ENCODE measurements at regions not wholly inside any gene's neighbourhood (a gene's known extent, or its start where the extent isn't known, plus 50 kb on each side); places are given as distances from the start of the nearest gene placed in this dataset.
"Not testable (repeated sequence)": the region's sequence is repeated elsewhere in the genome, so short reads cannot be mapped to it uniquely, and the experiment has no call there.

DNA sequence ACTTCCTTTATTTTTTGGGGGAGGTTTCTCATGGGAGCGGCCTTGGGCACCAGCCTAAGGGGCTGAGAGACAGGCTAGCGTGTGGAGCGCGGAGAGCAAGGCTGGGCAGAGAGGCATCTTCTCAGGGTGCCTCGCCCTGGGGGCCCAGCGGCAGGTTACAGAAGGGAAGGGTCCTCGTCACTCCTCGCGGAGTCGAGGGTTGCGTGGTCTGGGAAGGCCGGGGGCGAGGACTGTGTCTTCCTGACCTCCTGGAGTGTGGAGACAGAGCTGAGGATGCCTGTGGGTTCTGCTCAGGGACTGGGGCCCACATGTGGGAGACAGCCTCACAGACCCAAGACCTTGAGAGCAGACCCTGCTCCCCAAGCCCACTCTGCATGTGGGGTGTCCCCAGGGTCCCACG lies 79.6 kb upstream of the LRPAP1 start:
- DNase-seq = no peak

DNA sequence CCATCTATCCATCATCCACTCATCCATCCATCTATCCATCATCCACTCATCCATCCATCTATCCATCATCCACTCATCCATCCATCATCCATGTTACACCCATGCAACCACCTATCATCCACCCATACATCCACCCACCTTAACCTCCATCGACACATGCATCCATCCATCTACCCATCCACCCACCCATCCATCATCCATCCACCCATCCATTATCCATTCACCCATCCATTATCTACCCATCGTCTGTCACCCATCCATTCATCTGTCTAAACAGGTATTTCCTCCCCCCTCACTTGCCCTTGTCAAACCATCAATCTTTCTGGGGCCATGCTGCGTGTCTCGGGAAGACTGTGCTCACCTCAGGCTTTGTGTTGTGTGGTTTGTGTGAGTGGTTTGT lies 78.6 kb upstream of the LRPAP1 start:
- not testable (repeated sequence) for DNase-seq

DNA sequence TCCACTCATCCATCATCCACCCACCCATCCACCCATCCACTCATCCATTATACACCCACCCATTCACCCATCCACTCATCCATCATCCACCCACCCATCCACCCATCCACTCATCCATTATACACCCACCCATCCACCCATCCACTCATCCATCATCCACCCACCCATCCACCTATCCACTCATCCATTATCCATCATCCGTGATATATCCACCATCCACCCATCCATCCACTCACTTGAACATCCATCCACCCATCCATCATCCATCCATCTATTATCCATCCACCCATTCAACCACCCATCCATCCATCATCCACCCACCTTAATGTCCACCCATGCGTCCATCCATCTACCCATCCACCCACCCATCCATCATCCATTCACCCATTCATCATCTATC lies 77.7 kb upstream of the LRPAP1 start:
- not testable (repeated sequence) for DNase-seq

DNA sequence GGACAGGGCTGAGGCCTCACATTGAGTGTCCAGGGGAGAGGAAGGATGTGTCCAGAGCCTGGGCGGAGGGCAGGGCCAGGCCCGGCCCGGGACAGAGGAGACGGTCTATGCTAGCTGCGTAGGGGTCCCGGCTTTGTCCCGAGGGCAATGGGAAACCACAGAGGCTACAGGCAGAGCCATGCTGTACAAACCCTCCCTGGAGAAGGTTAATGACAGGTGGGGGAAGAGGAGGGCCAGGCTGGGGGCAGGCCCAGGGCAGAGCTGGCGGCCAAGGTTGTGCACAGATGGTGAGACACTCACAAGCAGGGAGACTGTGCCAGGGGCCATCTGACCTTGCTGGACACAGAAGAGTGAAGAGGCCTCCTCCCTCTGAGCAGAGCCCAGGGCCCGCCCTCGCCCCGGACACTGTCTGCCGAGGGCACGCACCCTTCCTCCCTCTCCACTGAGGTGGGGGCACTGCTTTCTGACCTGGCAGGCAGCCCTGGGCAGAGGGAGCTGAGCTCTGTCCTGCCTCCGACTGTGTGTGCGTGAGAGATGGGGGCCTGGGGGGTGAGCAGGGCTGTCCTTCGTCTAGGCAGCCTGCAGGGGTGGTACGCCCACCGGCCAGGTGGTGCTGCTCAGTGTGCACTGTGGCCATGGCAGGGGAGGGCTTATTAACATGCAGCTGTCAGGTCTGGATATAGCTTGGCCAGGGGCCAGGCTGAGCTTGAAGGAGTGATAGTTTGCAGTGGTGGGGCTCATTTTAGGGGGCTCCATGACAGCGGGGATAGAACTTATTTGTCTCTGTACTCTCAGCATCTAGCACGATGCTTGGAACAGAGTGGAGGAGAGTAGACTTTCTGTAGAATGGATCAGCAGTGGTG lies 75.7 kb upstream of the LRPAP1 start:
- DNase-seq = peak; percentile 48

DNA sequence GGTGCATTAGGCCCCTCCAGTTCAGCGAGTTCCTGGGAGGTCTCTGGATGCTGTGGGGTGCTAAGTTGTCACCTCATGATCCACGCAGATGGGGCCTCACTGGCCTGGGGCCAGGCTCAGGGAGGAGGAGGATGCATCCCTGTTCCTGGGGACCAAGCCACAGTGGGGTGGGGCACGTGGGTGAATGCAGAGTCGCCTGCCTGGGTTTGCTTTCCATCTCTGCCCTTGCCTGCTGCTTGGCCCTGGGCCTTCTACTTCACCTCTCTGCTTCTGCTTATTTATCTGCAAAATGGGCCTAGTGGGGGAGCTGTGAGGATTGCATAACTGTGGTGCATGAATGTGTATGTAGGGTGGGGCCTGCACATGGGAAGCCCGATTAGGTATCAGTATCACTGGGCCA lies 74.6 kb upstream of the LRPAP1 start:
- not testable (repeated sequence) for DNase-seq

DNA sequence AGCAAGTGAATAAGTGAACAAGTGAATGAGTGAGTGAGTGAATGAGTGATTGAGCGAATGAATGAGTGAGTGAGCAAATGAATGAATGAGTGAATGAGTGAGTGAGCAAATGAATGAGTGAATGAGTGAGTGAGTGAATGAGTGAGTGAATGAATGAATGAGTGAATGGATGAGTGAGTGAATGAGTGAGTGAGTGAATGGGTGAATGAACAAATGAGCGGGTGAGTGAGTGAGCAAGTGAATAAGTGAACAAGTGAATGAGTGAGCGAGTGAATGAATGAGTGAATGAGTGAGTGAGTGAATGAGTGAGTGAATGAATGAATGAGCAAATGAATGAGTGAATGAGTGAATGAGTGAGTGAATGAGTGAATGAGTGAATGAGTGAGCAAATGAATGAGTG lies 74.0 kb upstream of the LRPAP1 start:
- not testable (repeated sequence) for DNase-seq

DNA sequence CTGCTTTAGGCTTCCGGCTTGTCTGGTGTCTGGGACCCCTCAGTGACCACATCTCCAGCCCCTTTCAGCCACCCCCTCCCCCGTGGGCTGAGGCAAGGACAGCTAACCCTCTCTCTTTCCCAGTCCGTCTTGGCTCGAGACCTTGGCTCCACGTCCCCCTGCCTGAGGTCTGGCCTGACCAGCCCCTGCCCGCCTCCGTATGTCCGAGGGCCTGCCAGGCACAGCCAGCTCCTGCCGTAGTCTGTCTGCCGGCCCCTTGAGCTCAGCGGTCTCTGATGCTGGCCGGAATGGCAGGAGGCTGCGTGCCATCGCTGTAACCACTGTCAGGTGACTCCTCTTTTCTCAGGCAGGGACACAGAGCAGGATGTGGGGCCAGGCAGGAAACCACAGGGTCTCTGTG lies 73.3 kb upstream of the LRPAP1 start:
- DNase-seq = no peak

DNA sequence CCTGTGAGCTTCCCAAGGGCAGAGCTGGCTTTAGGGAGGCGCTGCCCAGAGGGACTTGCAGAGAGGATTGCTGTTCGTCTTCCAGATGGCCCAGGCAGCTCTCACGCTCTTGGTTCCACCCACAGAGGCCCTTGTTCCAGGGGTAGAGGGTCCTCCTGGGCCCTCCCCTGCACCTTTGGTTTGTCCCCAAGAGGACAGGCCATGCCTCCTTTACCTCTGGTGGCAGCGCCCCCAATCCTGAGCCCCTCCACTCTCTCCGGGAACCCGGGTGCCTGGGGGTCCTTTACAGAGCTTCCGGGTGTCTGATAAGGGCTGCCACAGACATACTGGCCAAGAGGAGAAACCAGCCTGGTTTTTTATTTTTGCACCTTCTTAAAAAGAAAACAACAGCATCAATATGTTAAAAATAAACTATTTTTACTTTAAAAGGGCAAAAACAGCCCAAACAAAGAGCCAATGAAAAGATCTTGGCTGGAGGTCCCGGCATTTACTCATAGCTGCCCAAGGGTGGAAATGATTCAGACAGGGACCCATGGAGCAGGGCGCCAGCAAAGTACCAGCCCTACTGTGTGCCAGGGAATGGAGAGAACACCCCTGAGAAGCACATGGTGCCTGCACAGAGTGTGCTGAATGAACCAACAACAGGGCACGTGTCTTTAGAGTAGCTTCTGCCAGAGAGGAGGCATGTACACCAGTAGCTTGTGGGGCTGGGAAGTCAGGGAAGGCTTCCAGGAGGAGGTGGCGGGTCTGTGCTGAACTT lies 70.8 kb upstream of the LRPAP1 start:
- not testable (repeated sequence) for DNase-seq

DNA sequence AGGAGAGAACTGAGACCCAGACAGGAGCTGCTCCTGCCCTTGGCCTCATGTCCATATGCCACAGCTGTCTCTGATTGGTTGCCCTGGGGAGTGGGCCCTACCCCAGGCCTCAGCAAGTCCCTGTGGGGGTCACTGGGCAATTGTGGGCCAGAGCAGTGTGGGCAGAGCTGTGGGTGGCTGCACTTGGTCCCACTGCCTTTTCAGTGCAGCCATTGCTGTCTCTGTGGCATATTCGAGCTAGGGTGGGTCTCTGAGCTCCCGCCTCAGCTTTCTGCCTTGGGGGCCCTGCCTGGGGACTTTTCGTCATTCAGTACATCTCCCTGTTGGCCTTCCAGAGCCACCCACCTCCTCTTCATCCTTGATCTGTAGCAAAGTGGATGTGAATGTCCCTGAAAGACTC lies 69.8 kb upstream of the LRPAP1 start:
- no peak for DNase-seq

DNA sequence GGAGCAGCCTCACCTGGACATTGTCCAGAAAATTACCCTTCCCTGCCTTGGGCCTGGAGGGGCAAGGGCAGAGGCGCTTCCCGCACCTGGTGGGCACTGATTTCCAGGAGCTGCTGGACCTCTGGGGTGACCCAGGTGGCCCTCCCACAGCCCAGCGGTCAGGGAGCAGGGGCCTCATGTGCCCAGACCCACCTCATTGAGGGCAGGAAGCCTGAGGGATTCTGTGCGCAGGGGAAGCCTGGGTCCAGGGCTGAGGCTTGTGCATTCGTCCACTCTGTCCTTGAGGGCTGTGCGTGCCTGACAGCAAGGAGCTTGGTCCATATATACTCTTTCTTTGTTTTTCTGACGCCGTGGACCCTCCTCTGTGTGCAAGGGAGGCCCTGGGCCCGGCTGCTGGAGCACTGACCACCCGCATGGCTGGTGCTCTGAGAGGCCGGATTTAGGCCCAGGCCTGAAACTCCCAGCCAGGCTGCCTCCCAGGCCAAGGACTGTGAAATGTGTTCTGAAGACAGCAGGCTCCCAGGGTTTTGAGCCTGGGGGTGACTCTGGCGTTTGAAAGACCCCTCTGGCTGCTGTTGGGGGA lies 69.0 kb upstream of the LRPAP1 start:
- not testable (repeated sequence) for DNase-seq

DNA sequence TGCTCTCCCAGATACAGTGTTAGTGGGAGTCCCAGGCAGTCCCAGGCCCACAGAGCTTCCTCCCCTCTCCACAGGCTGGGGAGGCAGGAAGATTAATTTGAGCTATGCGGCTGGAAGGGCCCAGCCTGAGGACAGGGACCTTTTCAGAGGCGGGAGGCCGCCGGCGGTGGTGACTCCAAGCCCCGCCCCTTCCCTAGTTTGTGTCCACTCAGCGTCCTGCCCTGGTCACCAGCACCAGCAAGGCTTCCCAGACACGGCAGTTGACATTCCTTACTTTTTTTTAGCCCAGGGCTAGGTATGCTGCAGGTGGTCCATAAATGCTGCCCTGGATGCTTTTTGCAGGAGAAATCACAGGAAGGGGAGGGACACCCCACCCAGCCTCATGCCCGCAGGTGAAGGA lies 67.7 kb upstream of the LRPAP1 start:
- no peak for DNase-seq

DNA sequence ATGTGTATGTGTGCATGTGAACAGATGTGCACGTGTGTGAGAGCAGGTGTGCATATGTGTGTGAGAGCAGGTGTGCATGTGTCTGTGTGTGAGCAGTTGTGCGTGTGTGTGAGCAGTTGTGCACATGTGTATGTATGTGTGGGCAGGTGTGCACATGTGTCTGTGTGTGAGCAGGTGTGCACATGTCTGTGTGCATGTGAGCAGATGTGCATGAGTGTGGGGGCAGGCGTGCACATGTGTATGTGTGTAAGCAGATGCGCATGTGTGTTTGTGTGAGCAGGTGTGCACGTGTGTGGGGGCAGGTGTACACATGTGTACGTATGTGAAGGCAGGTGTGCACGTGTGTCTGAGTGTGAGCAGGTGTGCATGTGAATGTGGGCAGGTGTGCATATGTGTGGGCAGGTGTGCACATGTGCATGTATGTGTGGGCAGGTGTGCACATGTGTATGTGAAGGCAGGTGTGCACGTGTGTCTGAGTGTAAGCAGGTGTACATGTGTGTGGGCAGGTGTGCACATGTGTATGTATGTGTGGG lies 66.5 kb upstream of the LRPAP1 start:
- no peak for DNase-seq

DNA sequence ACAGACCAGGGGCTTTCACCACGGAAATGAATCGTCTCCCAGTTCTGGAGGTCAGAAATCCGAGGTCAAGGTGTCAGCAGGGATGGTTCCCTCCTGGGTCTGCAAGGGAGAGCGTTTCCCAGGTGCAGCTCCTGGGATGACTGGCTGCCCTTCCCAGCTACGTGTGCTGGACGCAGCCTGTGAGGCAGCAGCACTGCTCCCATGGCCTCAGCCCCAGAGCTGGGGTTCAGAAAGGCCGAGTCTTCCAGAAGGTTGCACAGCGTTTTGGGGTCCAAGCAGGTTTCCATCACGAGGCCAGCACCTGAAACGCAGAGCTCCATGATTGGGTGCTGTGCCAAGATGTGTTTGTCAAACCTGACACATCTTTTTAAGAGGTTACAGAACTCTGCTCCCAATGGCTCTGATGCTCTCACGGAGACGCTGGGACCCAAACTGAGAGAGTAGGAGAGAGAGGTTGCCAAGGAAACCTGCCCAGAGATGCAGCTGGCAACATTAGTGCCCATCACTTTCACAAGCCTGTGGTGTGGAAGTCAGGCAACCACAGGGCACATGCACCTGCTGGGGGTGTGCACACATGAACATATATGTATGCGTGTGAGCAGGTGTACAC lies 65.8 kb upstream of the LRPAP1 start:
- DNase-seq = not testable (repeated sequence)

DNA sequence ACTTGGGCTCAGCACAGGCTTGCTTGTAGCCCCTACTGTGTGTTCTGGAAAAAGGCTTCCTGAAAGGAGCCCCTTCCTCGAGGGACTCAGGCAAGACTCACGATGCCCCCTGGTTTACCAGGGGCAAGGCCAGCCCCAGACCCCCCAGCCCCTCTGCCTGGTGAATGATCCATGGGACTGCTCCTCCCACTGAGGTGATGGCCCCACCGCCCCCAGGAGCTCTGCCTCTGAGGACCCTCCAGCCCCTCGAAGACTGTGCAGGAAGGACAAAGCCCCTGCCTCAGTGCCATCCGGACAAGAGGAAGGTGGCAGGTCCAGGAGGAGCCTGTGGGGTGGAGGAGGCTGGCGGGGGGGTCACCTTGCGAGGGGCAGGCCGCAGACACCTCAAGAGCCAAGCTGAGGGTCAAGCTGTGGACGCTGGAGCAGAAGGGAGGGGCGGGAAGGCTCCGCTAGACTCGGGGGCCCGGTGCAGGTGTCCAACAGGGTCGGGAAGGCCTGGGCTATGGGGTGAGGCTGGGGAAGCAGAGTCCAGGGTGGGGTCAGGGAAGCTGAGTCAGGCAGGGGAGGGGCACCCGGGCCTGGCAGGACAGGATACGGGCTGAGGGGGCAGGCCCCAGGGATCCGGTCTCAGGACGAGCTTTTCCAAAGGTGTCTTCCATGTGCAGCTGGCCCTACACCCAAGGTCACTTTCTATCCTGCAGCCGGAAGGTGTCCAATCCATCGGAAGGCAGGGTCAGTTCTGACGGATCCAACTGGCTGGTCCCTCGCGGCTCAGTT lies 64.9 kb upstream of the LRPAP1 start:
- not testable (repeated sequence) for DNase-seq

DNA sequence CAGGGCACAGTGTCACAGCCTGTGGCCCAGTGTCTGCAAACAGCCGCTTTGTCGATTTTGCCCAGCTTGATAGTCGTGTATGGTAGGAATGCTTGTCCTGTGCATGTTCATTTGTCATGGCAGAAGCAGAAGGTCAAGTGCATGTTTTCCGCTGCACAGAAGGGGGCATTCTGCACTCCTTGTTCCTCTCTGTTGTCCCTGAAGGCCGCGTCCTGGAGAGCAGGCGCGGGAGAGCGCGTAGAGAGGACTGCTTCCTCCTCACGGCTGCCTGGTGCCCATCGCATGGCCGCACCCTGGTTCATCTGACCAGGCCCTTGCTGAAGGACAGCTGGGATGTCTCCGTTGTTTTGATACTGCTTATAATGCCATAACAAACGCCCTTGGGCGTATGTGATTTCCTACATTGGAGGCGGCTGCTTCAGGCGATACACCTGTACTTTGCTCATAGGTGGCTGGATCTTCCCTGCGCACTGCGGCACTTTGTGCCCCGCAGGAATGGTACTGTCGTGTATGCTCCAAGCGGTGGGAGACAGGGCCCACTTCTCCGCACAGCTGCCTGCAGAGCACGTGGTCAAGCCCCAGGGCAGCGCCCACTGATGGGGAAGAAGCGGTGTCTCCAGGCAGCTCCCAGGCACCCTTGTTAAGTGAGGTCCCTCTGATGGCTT lies 63.5 kb upstream of the LRPAP1 start:
- not testable (repeated sequence) for DNase-seq

DNA sequence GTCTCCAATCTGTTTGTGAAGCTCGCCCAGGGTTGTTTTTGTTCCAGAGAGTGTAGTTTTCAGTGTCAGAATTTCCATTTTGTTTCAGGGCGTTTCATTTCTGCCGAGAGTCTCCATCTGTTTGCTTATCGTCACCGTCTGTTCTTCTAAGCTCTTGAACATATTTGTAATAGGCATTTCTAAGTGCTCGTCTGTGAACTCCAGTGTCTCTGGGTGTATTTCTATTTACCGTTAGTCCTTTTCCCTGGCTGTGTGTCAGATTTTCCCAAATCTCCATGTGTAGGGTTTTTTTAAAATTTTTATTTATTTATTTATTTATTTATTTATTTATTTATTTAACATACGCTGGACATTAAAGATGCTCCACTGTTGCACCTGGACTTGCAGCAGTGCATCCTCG lies 62.5 kb upstream of the LRPAP1 start:
- DNase-seq = peak; percentile 42

DNA sequence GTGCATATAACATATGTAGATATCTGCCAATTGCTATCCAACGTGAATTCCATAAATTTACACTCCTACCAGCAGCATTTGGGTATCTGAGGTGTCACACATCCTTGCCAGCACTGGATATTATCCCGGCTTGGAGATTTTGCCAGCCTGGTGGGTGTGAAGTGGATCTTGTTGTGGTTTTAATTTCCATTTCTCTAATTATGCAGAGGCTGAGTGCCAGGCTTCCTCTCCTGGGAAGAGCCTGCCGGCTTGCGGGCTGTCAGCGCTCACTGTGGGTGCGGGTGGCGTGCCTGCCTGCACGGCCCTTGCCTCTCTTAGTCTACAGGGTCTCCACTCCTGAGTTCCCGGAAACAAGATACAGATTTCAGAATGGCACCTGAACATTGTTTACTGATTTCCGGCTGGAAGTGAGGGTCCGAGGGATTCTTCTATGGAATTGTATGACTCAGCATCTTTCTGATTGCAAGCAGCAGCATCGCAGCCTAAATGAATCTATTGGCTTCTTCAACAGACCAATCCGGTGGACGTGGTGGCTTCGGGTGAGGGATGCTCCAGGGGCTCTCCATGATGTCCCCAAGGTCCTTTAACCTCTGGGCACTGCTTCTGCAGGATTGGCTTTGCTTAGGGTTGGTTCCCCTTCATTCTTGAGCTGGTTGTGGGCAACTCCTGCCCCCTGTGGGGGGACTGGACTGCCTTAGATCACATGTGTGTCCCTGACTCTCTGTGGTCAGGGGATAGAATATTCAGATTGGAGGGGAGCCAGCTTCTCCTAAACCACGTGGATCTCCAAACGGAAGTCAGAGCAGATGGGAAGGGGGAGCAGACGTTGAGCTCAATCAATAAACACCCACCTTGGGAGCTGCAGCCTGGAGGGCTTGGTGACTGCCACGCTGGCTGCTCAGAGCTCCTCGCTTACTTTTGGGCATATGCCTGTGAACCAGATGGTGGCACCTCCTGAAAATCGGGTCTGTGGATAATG lies 58.0 kb upstream of the LRPAP1 start:
- peak; percentile 54 for DNase-seq

DNA sequence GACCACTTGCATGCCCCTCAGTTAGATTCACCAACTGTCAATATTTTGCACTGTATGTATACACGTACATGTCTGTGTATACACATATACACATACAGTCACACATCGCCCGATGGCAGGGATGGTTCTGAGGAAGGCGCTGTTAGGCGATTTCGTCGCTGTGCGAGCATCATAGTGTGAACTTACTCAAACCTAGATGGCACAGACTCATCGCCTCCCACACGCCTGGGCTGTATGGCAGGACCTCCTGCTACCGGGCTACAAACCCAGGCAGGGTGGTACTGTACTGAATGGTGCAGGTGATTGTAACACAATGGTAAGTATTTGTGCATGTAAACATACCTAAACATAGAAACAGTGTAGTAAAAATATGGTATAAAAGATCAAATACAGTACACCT lies 57.2 kb upstream of the LRPAP1 start:
- not testable (repeated sequence) for DNase-seq

DNA sequence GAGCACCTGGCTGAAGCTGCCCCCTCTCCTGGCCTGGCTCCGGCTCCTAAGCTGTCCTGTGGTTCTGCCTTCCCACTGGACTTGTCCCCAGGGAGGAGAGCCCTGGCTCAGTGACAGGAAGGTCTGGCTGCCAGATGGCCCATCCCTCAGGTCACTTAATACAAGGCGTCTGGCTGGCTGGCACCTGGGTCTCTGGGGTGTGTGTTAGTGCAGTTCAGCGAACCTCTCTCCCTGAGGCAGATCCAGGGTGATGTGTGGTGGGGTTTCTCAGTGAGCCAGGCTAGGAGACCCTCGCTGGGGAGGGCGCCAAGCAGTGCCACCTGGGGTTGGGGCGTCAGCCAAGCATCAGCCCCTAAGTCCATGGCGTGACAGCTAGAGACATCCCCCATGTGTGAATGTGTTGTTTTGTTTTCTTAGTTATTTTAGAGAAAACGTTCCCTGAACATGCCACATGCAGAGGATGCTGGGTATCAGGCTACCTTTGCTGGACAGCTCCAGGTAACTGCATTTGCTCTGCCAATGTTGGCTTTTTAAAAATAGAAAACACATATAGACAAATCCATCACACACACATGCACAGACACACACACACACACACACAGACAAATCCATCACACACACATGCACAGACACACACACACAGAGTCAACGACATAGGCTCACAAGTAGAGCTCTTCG lies 56.4 kb upstream of the LRPAP1 start:
- DNase-seq = not testable (repeated sequence)

DNA sequence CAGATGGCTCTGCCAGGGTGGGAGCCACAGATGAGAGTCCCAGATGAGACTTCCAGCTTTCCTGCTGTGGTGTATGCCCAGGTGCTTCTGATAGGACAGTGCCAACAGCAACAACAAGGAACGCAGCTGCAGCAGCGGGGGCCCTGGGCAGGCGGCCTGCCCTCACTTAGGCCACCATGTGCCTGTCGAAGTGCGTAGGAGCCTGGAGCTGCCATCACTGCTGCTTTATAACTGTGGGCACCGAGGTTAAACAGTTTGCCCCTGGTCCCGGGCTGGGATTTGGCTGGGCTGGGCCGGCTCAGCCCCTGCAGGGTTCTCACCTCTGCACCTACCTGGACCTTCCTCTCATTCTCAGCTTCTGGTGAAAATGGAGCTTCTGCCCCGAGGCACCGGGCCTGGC lies 54.4 kb upstream of the LRPAP1 start:
- not testable (repeated sequence) for DNase-seq

All from DMS 273 treated with DMSO at 0.1 percent for 48 hours (cell line).